Esophagus squamous epithelium (tissue), 5 donors: ENCODE measurements at regions not wholly inside any gene's neighbourhood (a gene's known extent, or its start where the extent isn't known, plus 50 kb on each side); places are given as distances from the start of the nearest gene placed in this dataset.

Experiments used
- DNase-seq: peaks from one replicate; lab custom pipeline; 2025; lab: John Stamatoyannopoulos, UW
- H3K27ac ChIP-seq, 4 donors: fragments of 200-600 bp; sonication (generic); one replicate each; pipeline ENCODE4 v1.5.1; 2016 to 2019; ENCODE audit warnings: mild to moderate bottlenecking in 1 of 4
- H3K27me3 ChIP-seq, 4 donors: fragments of 200-600 bp; sonication (generic); 1 replicate in 3 of 4; 2 replicates in 1 of 4; pipeline versions ENCODE4 v1.5.1 to v1.6.0; 2017 to 2021; ENCODE audit warnings: antibody characterized with exemption in 1 of 4
- H3K36me3 ChIP-seq, 3 donors: fragments of 200-600 bp; sonication (generic); one replicate each; pipeline ENCODE4 v1.5.1; 2016 to 2019
- H3K4me1 ChIP-seq, 3 donors: fragments of 200-600 bp; sonication (generic); one replicate each; pipeline ENCODE4 v1.5.1; 2017 to 2019
- H3K4me3 ChIP-seq, 4 donors: fragments of 200-600 bp; sonication (generic); 1 replicate in 3 of 4; 2 replicates in 1 of 4; pipeline ENCODE4 v1.5.1; 2016 to 2019; ENCODE audit warnings: mild to moderate bottlenecking in 2 of 4, moderate library complexity in 1 of 4
- H3K9me3 ChIP-seq, 3 donors: fragments of 200-600 bp; sonication (generic); one replicate each; pipeline ENCODE4 v1.5.1; 2016 to 2019
- POLR2A ChIP-seq, 4 donors: fragments of 450-650 bp; IDR thresholded peaks; one replicate each; pipeline ENCODE4 v1.6.1; 2017; ENCODE audit warnings: antibody characterized with exemption in 4 of 4, mild to moderate bottlenecking in 4 of 4, moderate library complexity in 3 of 4
- WGBS, 2 donors: methylation state at CpG; one replicate each; pipeline ENCODE4 v1.1.5; 2018; 5-methylcytosine and 5-hydroxymethylcytosine counted together
- intact Hi-C: fragments of 100-400 bp; cut with DNase I; formaldehyde crosslinking; loops from one replicate; pipeline ENCODE4 v1.15.0; 2022
- TF ChIP-seq, protein P1 (sequence below), 6 experiments: fragments of 450-650 bp in 4 of 6; fragments of 200-600 bp in 2 of 6; sonication (generic) in 2 of 6; IDR thresholded peaks; one replicate each; pipeline ENCODE4 v1.5.1; 2016 to 2019; ENCODE audit warnings: antibody characterized with exemption in 6 of 6, mild to moderate bottlenecking in 4 of 6, moderate library complexity in 4 of 6
- donor health status: DM: yes; HTN: yes; CAD: no.

- no peak for DNase-seq
- H3K27me3 ChIP-seq = no peaks in the 10 kb centered on the region
- H3K27ac ChIP-seq = no peak overlapping the region
- no peak overlapping the region for H3K4me3 ChIP-seq
- 71 to 100% methylated on average over 1 of the region's 1 CpG for WGBS, 2 donors
- no peaks in the 10 kb centered on the region for H3K4me1 ChIP-seq
- intact Hi-C loops = no loop called here
- TF ChIP-seq, protein P1, sequence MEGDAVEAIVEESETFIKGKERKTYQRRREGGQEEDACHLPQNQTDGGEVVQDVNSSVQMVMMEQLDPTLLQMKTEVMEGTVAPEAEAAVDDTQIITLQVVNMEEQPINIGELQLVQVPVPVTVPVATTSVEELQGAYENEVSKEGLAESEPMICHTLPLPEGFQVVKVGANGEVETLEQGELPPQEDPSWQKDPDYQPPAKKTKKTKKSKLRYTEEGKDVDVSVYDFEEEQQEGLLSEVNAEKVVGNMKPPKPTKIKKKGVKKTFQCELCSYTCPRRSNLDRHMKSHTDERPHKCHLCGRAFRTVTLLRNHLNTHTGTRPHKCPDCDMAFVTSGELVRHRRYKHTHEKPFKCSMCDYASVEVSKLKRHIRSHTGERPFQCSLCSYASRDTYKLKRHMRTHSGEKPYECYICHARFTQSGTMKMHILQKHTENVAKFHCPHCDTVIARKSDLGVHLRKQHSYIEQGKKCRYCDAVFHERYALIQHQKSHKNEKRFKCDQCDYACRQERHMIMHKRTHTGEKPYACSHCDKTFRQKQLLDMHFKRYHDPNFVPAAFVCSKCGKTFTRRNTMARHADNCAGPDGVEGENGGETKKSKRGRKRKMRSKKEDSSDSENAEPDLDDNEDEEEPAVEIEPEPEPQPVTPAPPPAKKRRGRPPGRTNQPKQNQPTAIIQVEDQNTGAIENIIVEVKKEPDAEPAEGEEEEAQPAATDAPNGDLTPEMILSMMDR (IDR thresholded peaks at IDR 0.05) = no peak
- TF ChIP-seq POLR2A (IDR thresholded peaks at IDR 0.05) = no peak
- no peaks in the 10 kb centered on the region for H3K9me3 ChIP-seq
- H3K36me3 ChIP-seq = no peaks in the 10 kb centered on the region
Observed at GRCh38 chr10:104563051-104563450, 78.0 kb upstream of the SORCS3 start.

- Histone ChIP-seq H3K27ac (no peak overlapping the region), H3K9me3 (no peaks in the 10 kb centered on the region), H3K4me1 (no peaks in the 10 kb centered on the region), H3K27me3 (no peaks in the 10 kb centered on the region), H3K4me3 (no peak overlapping the region), H3K36me3 (no peaks in the 10 kb centered on the region)
- intact Hi-C loops = no loop called here
- TF ChIP-seq, protein P1 (IDR thresholded peaks at IDR 0.05) = no peak
- TF ChIP-seq POLR2A (IDR thresholded peaks at IDR 0.05) = no peak
- no peak for DNase-seq
Observed at GRCh38 chr10:104563548-104563947, 77.5 kb upstream of the SORCS3 start.

DNA sequence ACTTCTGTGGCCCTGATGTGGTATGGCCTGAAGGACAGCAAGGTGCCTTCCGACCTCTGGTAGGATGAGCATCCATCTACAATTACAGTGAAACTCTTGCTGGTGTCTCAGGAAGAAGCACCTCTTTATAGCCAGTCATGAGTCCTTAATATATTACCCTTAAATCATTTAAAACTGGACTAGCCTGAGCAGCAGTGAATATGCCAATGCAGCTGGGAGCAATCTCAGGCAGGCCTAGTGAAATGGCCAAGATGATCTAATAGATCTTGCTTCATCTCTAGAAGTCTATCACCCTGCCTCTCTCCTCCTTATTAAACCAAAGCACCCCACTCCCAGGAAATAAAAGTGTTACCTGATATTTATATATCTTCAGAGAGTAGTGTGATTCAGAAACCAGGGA, 66.7 kb upstream of the SORCS3 start:
- Histone ChIP-seq H3K27ac (no peak overlapping the region), H3K36me3 (no peaks in the 10 kb centered on the region), H3K9me3 (peaks cover 0 to 17% (median 0%) of the 10 kb centered on the region in 3 donors), H3K27me3 (peaks cover 0 to 17% (median 0%) of the 10 kb centered on the region in 4 donors), H3K4me3 (no peak overlapping the region), H3K4me1 (no peaks in the 10 kb centered on the region)
- WGBS, 2 donors = 55 to 88% methylated on average over 1 of the region's 1 CpG
- TF ChIP-seq, protein P1 (IDR thresholded peaks at IDR 0.05) = no peak
- no peak for TF ChIP-seq POLR2A (IDR thresholded peaks at IDR 0.05)
- no peak for DNase-seq
- intact Hi-C loops = no loop called here

DNA sequence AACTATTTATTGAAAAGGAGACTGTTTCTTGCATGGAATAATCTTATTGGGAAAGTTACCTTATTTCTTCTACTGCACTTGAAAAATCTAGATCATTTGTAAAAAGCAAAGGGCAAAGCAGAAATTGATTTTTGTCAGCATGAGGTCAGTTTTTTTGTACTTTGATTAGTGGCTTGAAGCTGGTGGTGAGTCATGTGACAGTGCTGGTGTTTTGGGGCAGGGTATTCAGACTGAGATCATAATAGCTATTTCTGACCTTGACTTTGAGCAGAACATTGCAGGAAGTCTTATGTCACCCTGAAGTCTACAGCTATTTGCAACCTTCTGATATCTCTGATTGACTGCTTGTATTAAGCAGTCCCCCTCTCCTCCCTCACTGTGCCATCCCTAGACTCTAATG, 66.3 kb upstream of the SORCS3 start:
- Histone ChIP-seq H3K36me3 (no peaks in the 10 kb centered on the region), H3K4me1 (no peaks in the 10 kb centered on the region), H3K9me3 (peaks cover 0 to 16% (median 0%) of the 10 kb centered on the region in 3 donors), H3K27ac (no peak overlapping the region), H3K27me3 (peaks cover 0 to 21% (median 0%) of the 10 kb centered on the region in 4 donors), H3K4me3 (no peak overlapping the region)
- DNase-seq = no peak
- TF ChIP-seq POLR2A (IDR thresholded peaks at IDR 0.05) = no peak
- TF ChIP-seq, protein P1 (IDR thresholded peaks at IDR 0.05) = no peak
- intact Hi-C loops = no loop called here

DNA sequence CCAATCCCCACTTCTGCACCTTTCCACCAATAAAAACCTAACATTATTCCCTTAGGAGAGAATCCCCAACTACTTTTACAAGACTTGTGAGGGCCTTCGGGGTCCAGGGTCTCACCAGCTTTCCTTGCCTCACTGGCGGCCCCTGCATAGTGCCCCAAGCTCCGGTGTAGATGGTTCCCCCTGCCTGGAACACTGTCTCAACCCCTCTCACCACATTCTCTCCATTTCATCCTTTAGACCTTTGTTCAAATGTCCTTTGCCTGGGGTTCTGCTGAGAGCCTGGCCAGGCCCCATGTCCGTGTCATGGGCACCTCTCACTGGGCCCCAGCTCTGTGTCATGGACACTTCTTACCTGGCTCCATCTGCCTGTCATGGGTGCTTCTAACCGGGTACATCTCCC, 64.5 kb upstream of the SORCS3 start:
- intact Hi-C loops = no loop called here
- Histone ChIP-seq H3K4me3 (no peak overlapping the region), H3K9me3 (peaks cover 0 to under 1% (median 0%) of the 10 kb centered on the region in 3 donors), H3K36me3 (no peaks in the 10 kb centered on the region), H3K27me3 (peaks cover 0 to 38% (median 0%) of the 10 kb centered on the region in 4 donors), H3K4me1 (peaks cover 0 to 7% (median 0%) of the 10 kb centered on the region in 3 donors), H3K27ac (no peak overlapping the region)
- TF ChIP-seq, protein P1 (IDR thresholded peaks at IDR 0.05) = no peak
- no peak for TF ChIP-seq POLR2A (IDR thresholded peaks at IDR 0.05)
- DNase-seq = no peak
- 79 to 80% methylated on average over 5 of the region's 5 CpGs for WGBS, 2 donors
